OCI-LY7 (cell line): ENCODE measurements at regions not wholly inside any gene's neighbourhood (a gene's known extent, or its start where the extent isn't known, plus 50 kb on each side); places are given as distances from the start of the nearest gene placed in this dataset.

Source experiments
- EZH2phosphoT487 ChIP-seq: fragments of 200-600 bp; sonication (generic); IDR thresholded peaks from 2 replicates; pipeline ENCODE4 v1.6.1; 2018; ENCODE audit warnings: low read depth, borderline replicate concordance, mild to moderate bottlenecking, mixed run types, antibody characterized with exemption, low read length, moderate library complexity, mixed read lengths
- TF ChIP-seq, protein P1 (sequence below): fragments of 200-600 bp; sonication (generic); conservative IDR thresholded peaks from 2 replicates; pipeline ENCODE4 v1.5.1; 2014; ENCODE audit warnings: mild to moderate bottlenecking, antibody characterized with exemption, low read length, moderate library complexity, mixed read lengths

DNA sequence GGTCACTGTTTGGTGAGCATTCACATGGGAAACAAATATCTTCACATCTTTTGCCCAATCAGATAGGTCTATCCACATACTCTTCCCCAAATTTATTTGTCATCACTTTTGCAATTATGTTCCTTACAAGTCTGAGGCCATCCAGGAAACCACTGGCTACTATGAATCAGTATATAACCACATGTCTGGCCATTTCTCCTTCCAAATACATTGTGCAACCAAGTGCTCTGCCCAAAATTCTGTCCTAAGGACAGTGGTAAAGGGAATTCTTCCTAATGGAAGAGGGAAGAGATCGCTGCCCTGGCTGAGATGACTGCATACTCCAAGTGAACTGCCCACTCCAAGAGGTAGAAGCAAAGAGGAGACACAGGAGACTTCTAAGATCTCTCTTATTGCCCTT lies 148.9 kb upstream of the MAX start:
- TF ChIP-seq, protein P1, sequence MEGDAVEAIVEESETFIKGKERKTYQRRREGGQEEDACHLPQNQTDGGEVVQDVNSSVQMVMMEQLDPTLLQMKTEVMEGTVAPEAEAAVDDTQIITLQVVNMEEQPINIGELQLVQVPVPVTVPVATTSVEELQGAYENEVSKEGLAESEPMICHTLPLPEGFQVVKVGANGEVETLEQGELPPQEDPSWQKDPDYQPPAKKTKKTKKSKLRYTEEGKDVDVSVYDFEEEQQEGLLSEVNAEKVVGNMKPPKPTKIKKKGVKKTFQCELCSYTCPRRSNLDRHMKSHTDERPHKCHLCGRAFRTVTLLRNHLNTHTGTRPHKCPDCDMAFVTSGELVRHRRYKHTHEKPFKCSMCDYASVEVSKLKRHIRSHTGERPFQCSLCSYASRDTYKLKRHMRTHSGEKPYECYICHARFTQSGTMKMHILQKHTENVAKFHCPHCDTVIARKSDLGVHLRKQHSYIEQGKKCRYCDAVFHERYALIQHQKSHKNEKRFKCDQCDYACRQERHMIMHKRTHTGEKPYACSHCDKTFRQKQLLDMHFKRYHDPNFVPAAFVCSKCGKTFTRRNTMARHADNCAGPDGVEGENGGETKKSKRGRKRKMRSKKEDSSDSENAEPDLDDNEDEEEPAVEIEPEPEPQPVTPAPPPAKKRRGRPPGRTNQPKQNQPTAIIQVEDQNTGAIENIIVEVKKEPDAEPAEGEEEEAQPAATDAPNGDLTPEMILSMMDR: no peak
- no peak for TF ChIP-seq EZH2phosphoT487
